GM21360 (cell line): ENCODE measurements at regions not wholly inside any gene's neighbourhood (a gene's known extent, or its start where the extent isn't known, plus 50 kb on each side); places are given as distances from the start of the nearest gene placed in this dataset.
"Not testable (repeated sequence)": the region's sequence is repeated elsewhere in the genome, so short reads cannot be mapped to it uniquely, and the experiment has no call there.

Experiments
- ATAC-seq: cut with Tn5 transposase; IDR thresholded peaks from one replicate; pipeline ENCODE4 v1.9.1; 2021; ENCODE audit warnings: mild to moderate bottlenecking, moderate library complexity; ENCODE audit not compliant: unreplicated experiment

GRCh38 chr7:16267953-16268820, 153.2 kb downstream of the CRPPA start:
- ATAC-seq: no peak

DNA sequence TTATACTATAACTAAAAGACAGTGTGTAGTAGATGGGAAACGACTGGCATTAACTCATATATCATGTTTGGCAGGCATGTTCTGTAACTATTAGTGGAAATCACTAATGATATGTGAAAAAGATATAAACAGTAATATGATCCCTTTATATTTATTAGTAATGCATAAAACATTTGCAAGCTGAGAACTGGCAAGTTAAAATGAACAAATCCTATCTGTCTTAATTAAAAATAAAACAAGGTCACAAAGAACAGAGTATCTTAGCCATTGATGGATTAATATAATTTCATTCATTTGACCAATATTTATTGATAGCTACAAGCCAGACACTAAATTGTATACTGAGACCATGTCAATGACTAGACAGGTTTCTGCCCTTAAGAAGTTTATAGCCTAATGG, 154.5 kb downstream of the CRPPA start:
- ATAC-seq: no peak

DNA sequence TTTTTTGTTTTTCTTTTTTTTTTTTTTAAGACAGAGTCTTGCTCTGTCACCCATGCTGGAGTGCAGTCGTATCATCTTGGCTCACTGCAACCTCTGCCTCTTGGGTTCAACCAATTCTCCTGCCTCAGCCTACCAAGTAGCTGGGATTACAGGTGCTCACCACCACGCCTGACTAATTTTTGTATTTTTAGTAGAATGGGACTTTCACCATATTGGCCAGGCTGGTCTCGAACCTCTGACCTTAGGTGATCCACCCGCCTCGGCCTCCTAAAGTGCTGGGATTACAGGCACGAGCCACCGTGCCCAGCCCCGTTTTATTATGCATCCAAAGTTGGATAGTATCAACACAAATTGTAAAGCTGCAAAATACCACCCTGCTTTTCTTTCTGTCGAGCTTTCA, 154.9 kb downstream of the CRPPA start:
- not testable (repeated sequence) for ATAC-seq

GRCh38 chr7:16265863-16266458, 155.4 kb downstream of the CRPPA start:
- no peak for ATAC-seq

GRCh38 chr7:16264823-16265804, 156.2 kb downstream of the CRPPA start:
- ATAC-seq: no peak

DNA sequence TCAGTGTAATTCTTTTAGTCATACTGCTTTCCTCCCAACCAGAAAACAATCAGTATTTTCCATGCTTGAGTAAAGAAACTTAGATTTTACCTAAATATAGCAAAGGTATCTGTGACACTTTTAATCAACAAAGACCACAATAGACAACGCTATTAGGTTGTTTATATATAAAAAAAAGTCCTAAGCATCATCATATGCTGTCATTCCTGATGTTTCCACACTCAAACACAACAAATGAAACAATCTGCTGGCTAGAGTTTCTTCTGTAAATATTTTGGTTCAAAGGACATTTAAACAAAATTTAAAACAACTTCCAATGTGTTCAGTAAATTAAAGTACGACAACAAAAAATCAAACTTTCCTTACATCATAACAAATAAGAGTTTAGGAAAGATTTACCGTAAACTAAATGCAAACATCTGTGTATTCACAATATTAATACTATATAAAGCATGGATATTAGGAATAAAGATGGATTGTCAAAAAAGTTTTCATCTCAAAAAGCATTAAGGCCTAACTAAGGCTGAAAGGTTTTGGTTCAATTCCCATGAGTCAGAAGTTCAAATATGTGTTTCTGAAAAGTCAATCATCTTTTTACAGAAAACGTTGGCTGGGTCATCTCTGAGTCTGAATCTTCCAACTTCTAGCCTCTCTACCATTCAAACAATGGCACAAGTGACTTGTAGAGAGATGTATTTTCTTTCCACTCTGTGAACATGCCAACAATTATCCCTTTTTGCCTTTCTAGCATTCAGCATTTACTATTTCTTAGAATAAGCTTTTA, 157.1 kb downstream of the CRPPA start:
- no peak for ATAC-seq

DNA sequence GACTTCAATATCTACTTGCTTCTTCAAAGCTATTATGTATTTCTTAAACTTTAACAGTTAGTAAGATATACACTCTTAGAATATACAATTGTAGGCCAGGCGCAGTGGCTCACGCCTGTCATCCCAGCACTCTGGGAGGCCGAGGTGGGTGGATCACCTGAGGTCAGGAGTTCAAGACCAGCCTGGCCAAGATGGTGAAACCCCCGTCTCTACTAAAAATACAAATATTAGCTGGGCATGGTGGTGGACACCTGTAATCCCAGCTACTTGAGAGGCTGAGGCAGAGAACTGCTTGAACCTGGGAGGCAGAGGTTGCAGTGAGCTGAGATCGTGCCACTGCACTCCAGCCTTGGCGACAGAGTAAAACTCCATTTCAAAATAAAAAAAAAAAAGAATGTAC, 158.0 kb downstream of the CRPPA start:
- not testable (repeated sequence) for ATAC-seq

DNA sequence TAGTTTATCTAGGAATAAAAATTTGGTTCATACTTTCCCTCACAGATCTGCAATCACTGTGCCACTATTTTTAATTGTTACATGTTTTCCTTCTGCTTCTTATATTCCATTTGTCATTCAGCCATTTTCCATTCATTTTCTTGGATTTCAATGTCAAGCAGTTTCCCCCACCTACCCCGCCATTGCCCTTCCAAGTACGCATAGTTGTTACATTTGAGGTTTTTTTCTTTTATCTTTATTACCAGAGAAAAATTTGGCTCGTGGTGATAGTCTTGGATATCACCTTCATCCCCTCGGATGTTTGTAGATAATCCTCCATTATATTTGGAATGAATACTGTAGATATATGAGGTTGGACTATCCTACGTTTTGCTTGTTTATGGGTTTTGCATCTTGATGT, 159.7 kb downstream of the CRPPA start:
- no peak for ATAC-seq

- ATAC-seq: no peak
These were observed 160.2 kb downstream of the CRPPA start for GRCh38 chr7:16261100-16261499.

GRCh38 chr7:16260236-16260728, 161.1 kb downstream of the CRPPA start:
- no peak for ATAC-seq

DNA sequence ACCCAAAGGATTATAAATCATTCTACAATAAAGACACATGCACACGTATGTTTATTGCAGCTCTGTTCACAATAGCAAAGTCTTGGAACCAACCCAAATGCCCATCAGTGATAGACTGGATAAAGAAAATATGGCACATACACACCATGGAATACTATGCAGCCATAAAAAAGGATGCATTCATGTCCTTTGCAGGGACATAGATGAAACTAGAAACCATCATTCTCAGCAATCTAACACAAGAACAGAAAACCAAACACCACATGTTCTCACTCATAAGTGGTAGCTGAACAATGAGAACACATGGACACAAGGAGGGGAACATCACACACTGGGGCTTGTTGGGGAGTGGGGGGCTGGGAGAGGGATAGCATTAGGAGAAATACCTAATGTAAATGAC, 164.9 kb downstream of the CRPPA start:
- ATAC-seq: not testable (repeated sequence)

- ATAC-seq: not testable (repeated sequence)
These were observed 165.4 kb downstream of the CRPPA start for GRCh38 chr7:16255952-16256351.

- not testable (repeated sequence) for ATAC-seq
These were observed 170.7 kb downstream of the CRPPA start for GRCh38 chr7:16250655-16251054.

DNA sequence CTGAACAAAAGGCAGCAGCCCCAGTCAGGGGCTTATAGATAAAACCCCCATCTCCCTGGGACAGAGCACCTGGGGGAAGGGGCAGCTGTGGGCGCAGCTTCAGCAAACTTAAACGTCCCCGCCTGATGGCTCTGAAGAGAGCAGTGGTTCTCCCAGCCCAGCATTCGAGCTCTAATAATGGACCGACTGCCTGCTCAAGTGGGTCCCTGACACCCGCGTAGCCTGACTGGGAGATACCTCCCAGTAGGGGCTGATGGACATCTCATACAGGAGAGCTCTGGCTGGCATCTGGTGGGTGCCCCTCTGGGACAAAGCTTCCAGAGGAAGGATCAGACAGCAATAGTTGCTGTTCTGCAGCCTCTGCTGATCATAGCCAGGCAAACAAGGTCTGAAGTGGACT, 172.1 kb downstream of the CRPPA start:
- ATAC-seq: not testable (repeated sequence)

DNA sequence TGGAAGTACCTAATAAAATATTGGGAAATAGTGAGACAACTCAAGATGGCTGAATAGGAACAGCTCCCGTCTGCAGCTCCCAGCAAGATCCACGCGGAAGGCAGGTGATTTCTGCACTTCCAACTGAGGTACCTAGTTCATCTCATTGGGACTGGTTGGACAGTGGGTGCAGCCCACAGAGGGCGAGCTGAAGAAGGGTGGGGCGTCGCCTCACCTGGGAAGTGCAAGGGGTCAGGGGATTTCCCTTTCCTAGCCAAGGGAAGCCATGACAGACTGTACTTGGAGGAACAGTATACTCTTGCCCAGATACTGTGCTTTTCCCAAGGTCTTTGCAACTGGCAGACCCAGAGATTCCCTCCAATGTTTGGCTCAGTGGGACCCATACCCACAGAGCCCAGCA, 172.8 kb downstream of the CRPPA start:
- not testable (repeated sequence) for ATAC-seq

- ATAC-seq: no peak
These were observed 176.9 kb downstream of the CRPPA start for GRCh38 chr7:16244469-16244868.

- no peak for ATAC-seq
These were observed 178.4 kb downstream of the CRPPA start for GRCh38 chr7:16242920-16243319.

GRCh38 chr7:16241017-16241416, 180.3 kb downstream of the CRPPA start:
- ATAC-seq: no peak

DNA sequence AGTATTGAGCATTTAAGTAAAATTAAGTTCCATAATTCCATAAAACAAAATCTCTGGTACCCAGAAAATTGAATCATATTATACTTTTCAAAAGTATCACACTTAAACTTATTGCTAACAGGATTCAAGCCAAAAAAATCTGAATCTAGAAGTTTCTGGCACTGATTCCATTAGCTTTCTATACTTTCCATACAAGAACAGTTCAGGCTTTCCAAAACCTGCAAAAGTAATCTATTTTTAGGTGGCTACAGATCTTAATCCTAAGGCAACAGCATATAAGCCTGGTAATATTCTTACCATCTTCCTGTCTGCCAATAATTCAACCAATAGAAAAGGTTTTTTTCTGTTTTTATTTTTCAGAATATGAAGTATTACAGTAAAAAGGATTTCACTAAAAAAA, 185.0 kb downstream of the CRPPA start:
- ATAC-seq: no peak
